WTC11 (cell line): ENCODE measurements at regions not wholly inside any gene's neighbourhood (a gene's known extent, or its start where the extent isn't known, plus 50 kb on each side); places are given as distances from the start of the nearest gene placed in this dataset.

Source experiments
- ATAC-seq: fragments of 200-7000 bp; cut with Tn5 transposase; 2 replicates; pipeline ENCODE4 v1.10.0; 2021; ENCODE audit warnings: mild to moderate bottlenecking, moderate library complexity
- CTCF ChIA-PET: fragments of 300-600 bp; sonication (Branson Sonifier 250); formaldehyde crosslinking; loops from one replicate; lab custom pipeline; 2021; ENCODE audit warnings: antibody characterized with exemption; lab: Charles Lee
- POLR2A ChIA-PET: fragments of 350-600 bp; sonication (Branson Sonifier 250); formaldehyde crosslinking; loops from one replicate; lab custom pipeline; 2021; ENCODE audit warnings: antibody characterized with exemption; lab: Charles Lee
- DNase-seq: peaks from one replicate; pipeline ENCODE4 v3.0.0; 2021; ENCODE audit warnings: low spot score
- H3K27ac Mint-ChIP-seq: 2 replicates; pipeline ENCODE4 v1.8.0; 2021; ENCODE audit warnings: mixed read lengths
- H3K27me3 Mint-ChIP-seq: 2 replicates; pipeline ENCODE4 v1.8.0; 2021; ENCODE audit warnings: low read depth, mild to moderate bottlenecking, moderate library complexity, mixed read lengths
- H3K36me3 Mint-ChIP-seq: 2 replicates; pipeline ENCODE4 v1.8.0; 2021; ENCODE audit warnings: mixed read lengths
- H3K4me1 Mint-ChIP-seq: 2 replicates; pipeline ENCODE4 v1.8.0; 2022; ENCODE audit warnings: mixed read lengths
- H3K4me3 Mint-ChIP-seq: 2 replicates; pipeline ENCODE4 v1.8.0; 2021; ENCODE audit warnings: mild to moderate bottlenecking, moderate library complexity, mixed read lengths
- H3K9me3 Mint-ChIP-seq: 2 replicates; pipeline ENCODE4 v1.8.0; 2021; ENCODE audit warnings: mixed read lengths
- EMX1 ChIP-seq: fragments of 250-450 bp; sonication (Bioruptor Pico); IDR thresholded peaks from 2 replicates; pipeline ENCODE4 v1.8.0; 2021; ENCODE audit warnings: mild to moderate bottlenecking
- ESRRA ChIP-seq: sonication (generic); formaldehyde crosslinking; IDR thresholded peaks from 2 replicates; pipeline ENCODE4 v1.8.1; 2022; ENCODE audit warnings: mild to moderate bottlenecking, missing genetic modification reagents, borderline replicate concordance
- ETV6 ChIP-seq: sonication (generic); formaldehyde crosslinking; IDR thresholded peaks from 2 replicates; pipeline ENCODE4 v1.8.1; 2022; ENCODE audit warnings: mild to moderate bottlenecking, missing genetic modification reagents
- FOXJ3 ChIP-seq: sonication (generic); formaldehyde crosslinking; IDR thresholded peaks from 2 replicates; pipeline ENCODE4 v1.9.0; 2021; ENCODE audit warnings: missing genetic modification reagents, mild to moderate bottlenecking, borderline replicate concordance
- FOXK1 ChIP-seq: sonication (generic); formaldehyde crosslinking; IDR thresholded peaks from 2 replicates; pipeline ENCODE4 v1.8.0; 2022; ENCODE audit warnings: mild to moderate bottlenecking, moderate library complexity, missing genetic modification reagents
- IRF2 ChIP-seq: sonication (generic); formaldehyde crosslinking; IDR thresholded peaks from 2 replicates; pipeline ENCODE4 v1.8.0; 2022; ENCODE audit warnings: low read depth, missing genetic modification reagents, borderline replicate concordance
- KAT7 ChIP-seq: sonication (generic); formaldehyde crosslinking; IDR thresholded peaks from 2 replicates; pipeline ENCODE4 v1.8.1; 2023; ENCODE audit warnings: missing genetic modification reagents, mild to moderate bottlenecking, borderline replicate concordance
- NFATC4 ChIP-seq: fragments of 250-450 bp; sonication (Bioruptor Pico); IDR thresholded peaks from 2 replicates; pipeline ENCODE4 v1.9.0; 2021; ENCODE audit warnings: mild to moderate bottlenecking
- TP53 ChIP-seq: sonication (generic); formaldehyde crosslinking; IDR thresholded peaks from 2 replicates; pipeline ENCODE4 v1.8.1; 2023; ENCODE audit warnings: mild to moderate bottlenecking, missing genetic modification reagents
- ZNF138 ChIP-seq: sonication (generic); formaldehyde crosslinking; conservative IDR thresholded peaks from 2 replicates; pipeline ENCODE4 v1.8.1; 2022; ENCODE audit warnings: mild to moderate bottlenecking, moderate library complexity, missing genetic modification reagents
- ZNF219 ChIP-seq: sonication (generic); formaldehyde crosslinking; IDR thresholded peaks from 2 replicates; pipeline ENCODE4 v1.8.0; 2023; ENCODE audit warnings: missing genetic modification reagents, mild to moderate bottlenecking, borderline replicate concordance
- ZNF263 ChIP-seq: sonication (generic); formaldehyde crosslinking; IDR thresholded peaks from 2 replicates; pipeline ENCODE4 v1.8.1; 2022; ENCODE audit warnings: low read depth, mild to moderate bottlenecking, moderate library complexity, missing genetic modification reagents
- TF ChIP-seq, protein P1 (sequence below): sonication (generic); formaldehyde crosslinking; IDR thresholded peaks from 2 replicates; pipeline ENCODE4 v1.8.1; 2023; ENCODE audit warnings: mild to moderate bottlenecking, moderate library complexity, missing genetic modification reagents
- TF ChIP-seq, protein P2 (sequence below): fragments of 250-450 bp; sonication (Bioruptor Pico); IDR thresholded peaks from 2 replicates; pipeline ENCODE4 v1.9.0; 2021; ENCODE audit warnings: mild to moderate bottlenecking
- TF ChIP-seq, protein P3 (sequence below): sonication (generic); formaldehyde crosslinking; IDR thresholded peaks from 2 replicates; pipeline ENCODE4 v1.8.1; 2022; ENCODE audit warnings: missing genetic modification reagents, borderline replicate concordance
- TF ChIP-seq, protein P4 (sequence below): sonication (generic); formaldehyde crosslinking; IDR thresholded peaks from 2 replicates; pipeline ENCODE4 v1.8.1; 2023; ENCODE audit warnings: mild to moderate bottlenecking, missing genetic modification reagents
- TF ChIP-seq, protein P5 (sequence below): sonication (generic); formaldehyde crosslinking; IDR thresholded peaks from 2 replicates; pipeline ENCODE4 v1.8.1; 2023; ENCODE audit warnings: mild to moderate bottlenecking, missing genetic modification reagents, moderate library complexity
- TF ChIP-seq, protein P6 (sequence below): fragments of 250-450 bp; sonication (Bioruptor Pico); conservative IDR thresholded peaks from 2 replicates; pipeline ENCODE4 v1.9.0; 2021; ENCODE audit warnings: mild to moderate bottlenecking
- TF ChIP-seq, protein P7 (sequence below): sonication (generic); formaldehyde crosslinking; IDR thresholded peaks from 2 replicates; pipeline ENCODE4 v1.8.0; 2022; ENCODE audit warnings: mild to moderate bottlenecking, missing genetic modification reagents
- TF ChIP-seq, protein P8 (sequence below): sonication (generic); formaldehyde crosslinking; IDR thresholded peaks from 2 replicates; pipeline ENCODE4 v1.8.1; 2022; ENCODE audit warnings: low read depth, missing genetic modification reagents, borderline replicate concordance

DNA sequence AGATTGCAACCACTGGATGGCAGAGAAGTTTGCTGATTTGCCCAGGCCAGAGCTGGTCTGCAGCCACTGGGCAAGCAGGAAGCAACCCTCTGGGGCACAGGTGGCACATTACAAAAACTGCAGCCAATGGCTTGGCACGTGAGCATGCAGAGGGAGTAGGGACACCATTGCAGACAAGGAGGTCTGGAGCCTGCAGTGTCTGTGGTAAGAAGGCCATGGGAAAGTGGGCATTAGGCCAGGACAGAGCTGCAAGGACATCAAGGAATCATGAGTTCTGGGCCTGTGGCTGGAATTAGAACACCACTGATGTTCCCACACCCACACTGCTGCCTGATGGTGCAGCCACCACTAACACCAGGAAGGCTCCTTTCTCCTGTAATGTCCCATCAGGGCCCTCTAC is 113.0 kb downstream of the TSEN15 start:
- H3K27me3 Mint-ChIP-seq: no peaks in the 10 kb centered on the region
- H3K4me3 Mint-ChIP-seq: no peak overlapping the region
- TF ChIP-seq, protein P1, sequence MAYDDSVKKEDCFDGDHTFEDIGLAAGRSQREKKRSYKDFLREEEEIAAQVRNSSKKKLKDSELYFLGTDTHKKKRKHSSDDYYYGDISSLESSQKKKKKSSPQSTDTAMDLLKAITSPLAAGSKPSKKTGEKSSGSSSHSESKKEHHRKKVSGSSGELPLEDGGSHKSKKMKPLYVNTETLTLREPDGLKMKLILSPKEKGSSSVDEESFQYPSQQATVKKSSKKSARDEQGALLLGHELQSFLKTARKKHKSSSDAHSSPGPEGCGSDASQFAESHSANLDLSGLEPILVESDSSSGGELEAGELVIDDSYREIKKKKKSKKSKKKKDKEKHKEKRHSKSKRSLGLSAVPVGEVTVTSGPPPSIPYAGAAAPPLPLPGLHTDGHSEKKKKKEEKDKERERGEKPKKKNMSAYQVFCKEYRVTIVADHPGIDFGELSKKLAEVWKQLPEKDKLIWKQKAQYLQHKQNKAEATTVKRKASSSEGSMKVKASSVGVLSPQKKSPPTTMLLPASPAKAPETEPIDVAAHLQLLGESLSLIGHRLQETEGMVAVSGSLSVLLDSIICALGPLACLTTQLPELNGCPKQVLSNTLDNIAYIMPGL (CRISPR knock-in tag): no peak
- ChIA-PET POLR2A (no interaction called here), CTCF (interaction anchor here (0.6 to 1.2 kb wide), 2 partner anchors 78 to 499 kb away, joined by 3 read pairs; no protein-coding TSS in a partner anchor)
- H3K9me3 Mint-ChIP-seq: no peaks in the 10 kb centered on the region
- no peak overlapping the region for H3K27ac Mint-ChIP-seq
- no peaks in the 10 kb centered on the region for H3K36me3 Mint-ChIP-seq
- ATAC-seq: no peak
- H3K4me1 Mint-ChIP-seq: no peaks in the 10 kb centered on the region
- DNase-seq: no peak

DNA sequence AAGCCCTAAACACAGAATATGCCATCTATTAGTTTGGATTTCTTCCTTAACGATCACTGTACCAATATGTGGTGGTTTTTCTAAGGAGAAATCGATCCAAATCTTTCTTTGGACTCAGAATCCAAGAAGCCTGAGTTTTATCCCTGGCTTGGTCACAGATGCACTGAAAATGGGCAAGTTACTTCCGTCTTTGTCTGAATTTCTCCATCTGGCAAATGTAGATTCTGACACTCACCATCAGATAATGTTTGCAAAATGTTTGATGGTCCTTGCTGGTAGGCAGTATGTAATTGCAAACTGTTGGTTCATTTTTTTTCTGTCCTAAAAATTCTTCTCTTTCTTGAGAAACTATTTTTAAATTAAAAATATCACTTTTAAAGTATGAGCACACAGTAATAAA is 115.0 kb downstream of the TSEN15 start:
- POLR2A ChIA-PET: no interaction called here
- DNase-seq: no peak
- TF ChIP-seq, protein P2, sequence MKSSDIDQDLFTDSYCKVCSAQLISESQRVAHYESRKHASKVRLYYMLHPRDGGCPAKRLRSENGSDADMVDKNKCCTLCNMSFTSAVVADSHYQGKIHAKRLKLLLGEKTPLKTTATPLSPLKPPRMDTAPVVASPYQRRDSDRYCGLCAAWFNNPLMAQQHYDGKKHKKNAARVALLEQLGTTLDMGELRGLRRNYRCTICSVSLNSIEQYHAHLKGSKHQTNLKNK (CRISPR knock-in tag): no peak
- no peaks in the 10 kb centered on the region for H3K4me1 Mint-ChIP-seq
- ATAC-seq: no peak
- no peaks in the 10 kb centered on the region for H3K36me3 Mint-ChIP-seq
- H3K4me3 Mint-ChIP-seq: no peak overlapping the region
- no peak overlapping the region for H3K27ac Mint-ChIP-seq
- no peaks in the 10 kb centered on the region for H3K9me3 Mint-ChIP-seq
- H3K27me3 Mint-ChIP-seq: no peaks in the 10 kb centered on the region
- CTCF ChIA-PET: no interaction called here

DNA sequence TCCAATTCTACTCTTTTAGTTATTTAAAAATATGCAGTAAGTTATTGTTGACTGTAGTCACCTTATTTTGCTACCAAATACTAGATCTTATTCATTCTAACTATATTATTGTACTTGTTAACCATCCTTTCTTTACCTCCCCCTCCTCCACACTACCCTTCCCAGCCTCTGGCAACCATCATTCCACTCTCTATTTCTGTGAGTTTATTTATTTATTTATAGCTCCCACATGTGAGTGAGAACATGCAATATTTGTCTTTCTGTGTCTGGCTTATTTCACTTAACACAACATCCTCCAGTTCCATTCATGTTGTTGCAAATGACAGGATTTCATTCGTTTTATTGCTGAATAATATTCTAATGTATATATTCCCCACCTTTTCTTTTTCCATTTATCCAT is 115.8 kb downstream of the TSEN15 start:
- ATAC-seq: no peak
- CTCF ChIA-PET: no interaction called here
- Mint-ChIP-seq H3K27ac (no peak overlapping the region), H3K27me3 (no peaks in the 10 kb centered on the region), H3K36me3 (no peaks in the 10 kb centered on the region), H3K9me3 (no peaks in the 10 kb centered on the region), H3K4me3 (no peak overlapping the region), H3K4me1 (no peaks in the 10 kb centered on the region)
- no peak for DNase-seq
- TF ChIP-seq ESRRA (CRISPR knock-in tag) (no peak), ZNF263 (no peak), EMX1 (CRISPR knock-in tag) (no peak), ETV6 (no peak), FOXK1 (CRISPR knock-in tag) (no peak), ZNF219 (CRISPR knock-in tag) (no peak), NFATC4 (CRISPR knock-in tag) (no peak), FOXJ3 (CRISPR knock-in tag) (no peak), IRF2 (CRISPR knock-in tag) (no peak), ZNF138 (CRISPR knock-in tag) (no peak), TP53 (CRISPR knock-in tag) (no peak), KAT7 (no peak)
- TF ChIP-seq, protein P3, sequence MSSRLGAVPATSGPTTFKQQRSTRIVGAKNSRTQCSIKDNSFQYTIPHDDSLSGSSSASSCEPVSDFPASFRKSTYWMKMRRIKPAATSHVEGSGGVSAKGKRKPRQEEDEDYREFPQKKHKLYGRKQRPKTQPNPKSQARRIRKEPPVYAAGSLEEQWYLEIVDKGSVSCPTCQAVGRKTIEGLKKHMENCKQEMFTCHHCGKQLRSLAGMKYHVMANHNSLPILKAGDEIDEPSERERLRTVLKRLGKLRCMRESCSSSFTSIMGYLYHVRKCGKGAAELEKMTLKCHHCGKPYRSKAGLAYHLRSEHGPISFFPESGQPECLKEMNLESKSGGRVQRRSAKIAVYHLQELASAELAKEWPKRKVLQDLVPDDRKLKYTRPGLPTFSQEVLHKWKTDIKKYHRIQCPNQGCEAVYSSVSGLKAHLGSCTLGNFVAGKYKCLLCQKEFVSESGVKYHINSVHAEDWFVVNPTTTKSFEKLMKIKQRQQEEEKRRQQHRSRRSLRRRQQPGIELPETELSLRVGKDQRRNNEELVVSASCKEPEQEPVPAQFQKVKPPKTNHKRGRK (CRISPR knock-in tag): no peak
- TF ChIP-seq, protein P4, sequence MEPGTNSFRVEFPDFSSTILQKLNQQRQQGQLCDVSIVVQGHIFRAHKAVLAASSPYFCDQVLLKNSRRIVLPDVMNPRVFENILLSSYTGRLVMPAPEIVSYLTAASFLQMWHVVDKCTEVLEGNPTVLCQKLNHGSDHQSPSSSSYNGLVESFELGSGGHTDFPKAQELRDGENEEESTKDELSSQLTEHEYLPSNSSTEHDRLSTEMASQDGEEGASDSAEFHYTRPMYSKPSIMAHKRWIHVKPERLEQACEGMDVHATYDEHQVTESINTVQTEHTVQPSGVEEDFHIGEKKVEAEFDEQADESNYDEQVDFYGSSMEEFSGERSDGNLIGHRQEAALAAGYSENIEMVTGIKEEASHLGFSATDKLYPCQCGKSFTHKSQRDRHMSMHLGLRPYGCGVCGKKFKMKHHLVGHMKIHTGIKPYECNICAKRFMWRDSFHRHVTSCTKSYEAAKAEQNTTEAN (CRISPR knock-in tag): no peak
- TF ChIP-seq, protein P5, sequence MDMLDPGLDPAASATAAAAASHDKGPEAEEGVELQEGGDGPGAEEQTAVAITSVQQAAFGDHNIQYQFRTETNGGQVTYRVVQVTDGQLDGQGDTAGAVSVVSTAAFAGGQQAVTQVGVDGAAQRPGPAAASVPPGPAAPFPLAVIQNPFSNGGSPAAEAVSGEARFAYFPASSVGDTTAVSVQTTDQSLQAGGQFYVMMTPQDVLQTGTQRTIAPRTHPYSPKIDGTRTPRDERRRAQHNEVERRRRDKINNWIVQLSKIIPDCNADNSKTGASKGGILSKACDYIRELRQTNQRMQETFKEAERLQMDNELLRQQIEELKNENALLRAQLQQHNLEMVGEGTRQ (CRISPR knock-in tag): no peak
- TF ChIP-seq, protein P6, sequence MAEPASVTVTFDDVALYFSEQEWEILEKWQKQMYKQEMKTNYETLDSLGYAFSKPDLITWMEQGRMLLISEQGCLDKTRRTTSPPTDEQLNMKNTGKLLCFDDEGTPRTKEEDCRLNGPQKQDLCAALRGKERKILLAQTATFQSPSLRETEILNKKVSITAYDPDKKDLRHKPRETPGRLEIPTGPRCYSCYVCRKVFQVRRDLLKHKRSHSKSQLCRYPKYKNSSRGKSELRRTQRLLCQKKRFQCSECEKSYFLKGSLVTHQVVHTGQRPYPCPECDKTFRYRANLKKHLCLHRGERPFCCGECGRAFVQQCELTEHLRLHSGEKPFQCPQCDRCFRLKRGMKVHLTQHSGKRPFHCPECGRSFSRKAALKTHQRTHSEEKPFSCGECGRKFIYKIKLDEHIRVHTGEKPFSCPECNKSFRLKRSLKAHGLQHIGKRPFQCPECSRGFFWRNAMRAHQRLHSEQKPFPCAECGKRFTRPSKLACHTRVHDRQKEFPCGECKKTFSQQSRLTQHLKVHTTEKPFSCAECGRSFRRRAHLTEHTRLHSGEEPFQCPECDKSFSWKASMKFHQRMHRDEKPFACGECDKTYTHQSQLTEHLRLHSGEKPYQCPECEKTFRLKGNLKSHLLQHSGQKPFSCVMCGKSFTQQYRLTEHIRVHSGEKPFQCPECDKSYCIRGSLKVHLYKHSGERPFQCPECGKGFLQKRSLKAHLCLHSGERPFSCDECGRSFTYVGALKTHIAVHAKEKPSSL: no peak
- TF ChIP-seq, protein P7, sequence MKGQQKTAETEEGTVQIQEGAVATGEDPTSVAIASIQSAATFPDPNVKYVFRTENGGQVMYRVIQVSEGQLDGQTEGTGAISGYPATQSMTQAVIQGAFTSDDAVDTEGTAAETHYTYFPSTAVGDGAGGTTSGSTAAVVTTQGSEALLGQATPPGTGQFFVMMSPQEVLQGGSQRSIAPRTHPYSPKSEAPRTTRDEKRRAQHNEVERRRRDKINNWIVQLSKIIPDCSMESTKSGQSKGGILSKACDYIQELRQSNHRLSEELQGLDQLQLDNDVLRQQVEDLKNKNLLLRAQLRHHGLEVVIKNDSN: no peak
- TF ChIP-seq, protein P8, sequence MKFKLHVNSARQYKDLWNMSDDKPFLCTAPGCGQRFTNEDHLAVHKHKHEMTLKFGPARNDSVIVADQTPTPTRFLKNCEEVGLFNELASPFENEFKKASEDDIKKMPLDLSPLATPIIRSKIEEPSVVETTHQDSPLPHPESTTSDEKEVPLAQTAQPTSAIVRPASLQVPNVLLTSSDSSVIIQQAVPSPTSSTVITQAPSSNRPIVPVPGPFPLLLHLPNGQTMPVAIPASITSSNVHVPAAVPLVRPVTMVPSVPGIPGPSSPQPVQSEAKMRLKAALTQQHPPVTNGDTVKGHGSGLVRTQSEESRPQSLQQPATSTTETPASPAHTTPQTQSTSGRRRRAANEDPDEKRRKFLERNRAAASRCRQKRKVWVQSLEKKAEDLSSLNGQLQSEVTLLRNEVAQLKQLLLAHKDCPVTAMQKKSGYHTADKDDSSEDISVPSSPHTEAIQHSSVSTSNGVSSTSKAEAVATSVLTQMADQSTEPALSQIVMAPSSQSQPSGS (CRISPR knock-in tag): no peak
- POLR2A ChIA-PET: no interaction called here
